Adrenal gland (tissue), 9 donors: ENCODE measurements at regions not wholly inside any gene's neighbourhood (a gene's known extent, or its start where the extent isn't known, plus 50 kb on each side); places are given as distances from the start of the nearest gene placed in this dataset.

Experiments used
- DNase-seq, 7 donors: peaks; one replicate each; pipeline ENCODE4 v3.0.0-alpha.2; 2019 to 2020
- H3K27ac ChIP-seq, 5 donors: fragments of 200-600 bp; sonication (generic) in 4 of 5; 1 replicate in 3 of 5; 2 replicates in 2 of 5; pipeline versions ENCODE4 v1.5.1 to v1.8.0; 2016 to 2020; ENCODE audit warnings: mild to moderate bottlenecking in 1 of 5
- H3K27me3 ChIP-seq: fragments of 200-600 bp; 2 replicates; pipeline ENCODE4 v1.8.0; 2021
- H3K36me3 ChIP-seq, 2 donors: fragments of 200-600 bp; replicated peaks in 1 of 2; 1 replicate in 1 of 2; 2 replicates in 1 of 2; pipeline versions ENCODE4 v1.5.1 to v1.8.0; 2018 to 2022
- H3K4me1 ChIP-seq, 2 donors: fragments of 200-600 bp; replicated peaks in 1 of 2; 1 replicate in 1 of 2; 2 replicates in 1 of 2; pipeline versions ENCODE4 v1.5.1 to v1.8.0; 2018 to 2021
- H3K4me3 ChIP-seq, 4 donors: fragments of 200-600 bp; sonication (generic) in 3 of 4; one replicate each; pipeline ENCODE4 v1.5.1; 2016 to 2018
- H3K9me3 ChIP-seq, 3 donors: fragments of 200-600 bp; sonication (generic) in 1 of 3; replicated peaks in 1 of 3; 1 replicate in 2 of 3; 2 replicates in 1 of 3; pipeline versions ENCODE4 v1.5.1 to v1.8.0; 2016 to 2021
- CTCF ChIP-seq, 6 experiments: fragments of 450-650 bp in 4 of 6; fragments of 200-600 bp in 2 of 6; sonication (generic) in 1 of 6; IDR thresholded peaks; 1 replicate in 5 of 6; 2 replicates in 1 of 6; pipeline versions ENCODE4 v1.5.1 to v1.8.0; 2016 to 2021; ENCODE audit warnings: antibody characterized with exemption in 6 of 6, mild to moderate bottlenecking in 2 of 6, moderate library complexity in 1 of 6
- POLR2A ChIP-seq, 2 donors: fragments of 450-650 bp; IDR thresholded peaks; one replicate each; pipeline ENCODE4 v1.6.1; 2017; ENCODE audit warnings: antibody characterized with exemption in 2 of 2, mild to moderate bottlenecking in 2 of 2, moderate library complexity in 1 of 2
- WGBS, 4 donors: extraction: QIAGEN DNeasy Blood & Tissue Kit in 2 of 4; methylation state at CpG; one replicate each; pipeline versions ENCODE4 v1.1.5 to v1.1.7; 2013 to 2017; 5-methylcytosine and 5-hydroxymethylcytosine counted together
- intact Hi-C, 2 donors: fragments of 100-400 bp; cut with DNase I; formaldehyde crosslinking; loops; one replicate each; pipeline versions ENCODE4 v1.14.1 to v1.15.0; 2022 to 2023
- small RNA-seq, 2 donors: library from RNA; depleted of rRNA; stranded (forward); fragments of <200 nt; gene quantifications; one replicate each; pipeline ENCODE3, GENCODE V24; 2016
- donor health status: healthy with polysubstance abuse.
- donor health status: Bipolar disorder and iron deficiency.
- donor health status: DM: yes; HTN: yes; CAD: no.
- donor health status: DM: no; HTN: no; CAD: no.
- donor health status: DM: no; HTN: no; CAD: no.

DNA sequence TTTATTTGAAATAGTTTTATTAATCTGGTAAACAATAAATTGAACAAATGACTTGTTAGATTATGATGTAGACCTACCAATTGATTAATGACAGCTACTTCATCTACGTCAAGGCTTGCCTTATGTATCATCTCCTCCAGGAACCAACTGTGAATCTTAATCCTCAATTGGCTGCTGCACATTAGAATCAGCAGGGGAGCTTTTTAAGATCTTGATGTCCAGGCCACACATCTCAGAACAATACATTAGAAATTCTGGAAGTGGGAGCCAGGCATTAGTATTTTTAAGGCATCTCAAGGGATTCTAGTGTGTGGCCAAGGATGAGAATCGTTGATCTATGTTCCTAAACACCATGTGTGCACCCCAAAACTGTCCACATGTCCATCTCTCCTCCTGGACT, 52.0 kb upstream of the LYPLAL1 start:
- DNase-seq, result no peak
- Histone ChIP-seq H3K4me3 (no peak overlapping the region), H3K36me3 (no peaks in the 10 kb centered on the region), H3K9me3 (no peaks in the 10 kb centered on the region), H3K27me3 (no peaks in the 10 kb centered on the region), H3K27ac (peak overlapping the region in 1 of 5 donors; percentile 24), H3K4me1 (no peaks in the 10 kb centered on the region)
- WGBS, 4 donors, result 78 to 86% (median 79%) methylated on average over 2 of the region's 2 CpGs
- intact Hi-C loops, result no loop called here
- TF ChIP-seq POLR2A (IDR thresholded peaks at IDR 0.05), result no peak
- TF ChIP-seq CTCF (IDR thresholded peaks at IDR 0.05), result no peak

DNA sequence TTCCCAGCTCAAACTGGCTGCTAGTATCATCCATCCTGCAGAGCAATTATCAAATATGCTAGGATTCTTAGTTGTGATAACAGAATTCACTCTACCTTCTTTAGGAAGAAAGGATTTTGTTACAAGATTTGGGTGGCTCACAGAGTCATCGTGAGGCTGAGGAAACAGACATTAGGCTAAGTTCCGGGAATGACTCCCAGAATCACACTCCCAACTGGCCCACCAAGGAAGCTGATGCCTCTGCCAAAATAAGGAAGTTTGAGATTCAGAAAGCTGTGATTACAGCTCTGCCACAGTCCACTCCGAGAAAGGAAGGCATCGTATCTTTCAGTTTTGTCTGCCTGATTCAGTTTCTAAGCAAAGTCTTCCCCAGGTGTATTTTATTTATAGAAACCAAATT, 50.6 kb upstream of the LYPLAL1 start:
- H3K27ac ChIP-seq, result no peak overlapping the region
- intact Hi-C loops, result no loop called here
- DNase-seq, result no peak
- no peaks in the 10 kb centered on the region for H3K4me1 ChIP-seq
- 65 to 71% (median 67%) methylated on average over 4 of the region's 4 CpGs for WGBS, 4 donors
- no peaks in the 10 kb centered on the region for H3K9me3 ChIP-seq
- H3K36me3 ChIP-seq, result no peaks in the 10 kb centered on the region
- H3K4me3 ChIP-seq, result no peak overlapping the region
- TF ChIP-seq CTCF (IDR thresholded peaks at IDR 0.05) (no peak), POLR2A (IDR thresholded peaks at IDR 0.05) (no peak)
- H3K27me3 ChIP-seq, result no peaks in the 10 kb centered on the region

Small RNA genes lying in the stretch of these regions (small RNA-seq; reads per million reads assigned to genes)
- gene RF00012, result 0 reads per million in 2 donors
